OCI-LY7 (cell line): ENCODE measurements at regions not wholly inside any gene's neighbourhood (a gene's known extent, or its start where the extent isn't known, plus 50 kb on each side); places are given as distances from the start of the nearest gene placed in this dataset.

Source experiments
- BruUV-seq: library from RNA; stranded (reverse); fragments of 400-500 nt; replicated peaks from 2 replicates; lab custom pipeline; 2021; lab: Mats Ljungman, UMichigan
- CTCF ChIA-PET: fragments of 300-600 bp; sonication (Branson Sonifier 250); formaldehyde crosslinking; loops from one replicate; lab custom pipeline; 2022; ENCODE audit warnings: antibody characterized with exemption; ENCODE audit not compliant: unreplicated experiment; lab: Charles Lee
- POLR2A ChIA-PET: fragments of 300-600 bp; sonication (Branson Sonifier 250); formaldehyde crosslinking; loops from one replicate; lab custom pipeline; 2022; ENCODE audit warnings: antibody characterized with exemption; lab: Charles Lee
- DNase-seq: peaks from one replicate; pipeline ENCODE4 v3.0.0-alpha.2; 2015; ENCODE audit warnings: low spot score
- H2AFZ ChIP-seq: fragments of 200-600 bp; sonication (generic), shearing (Covaris generic); 2 replicates; pipeline ENCODE4 v1.6.1; 2014; ENCODE audit warnings: mild to moderate bottlenecking, antibody characterized with exemption, low read length, moderate library complexity
- H3K27ac ChIP-seq: fragments of 200-600 bp; sonication (generic); 2 replicates; pipeline ENCODE4 v1.5.1; 2014; ENCODE audit warnings: mixed run types, low read depth, mild to moderate bottlenecking, moderate library complexity, low read length, inconsistent platforms; ENCODE audit not compliant: poor library complexity, severe bottlenecking
- H3K36me3 ChIP-seq: fragments of 200-600 bp; sonication (generic); 2 replicates; pipeline ENCODE4 v1.6.1; 2014; ENCODE audit warnings: mild to moderate bottlenecking, antibody characterized with exemption, low read length, moderate library complexity, mixed read lengths; ENCODE audit not compliant: insufficient read depth
- H3K4me1 ChIP-seq: fragments of 200-600 bp; sonication (generic); 2 replicates; pipeline ENCODE4 v1.5.1; 2014; ENCODE audit warnings: mild to moderate bottlenecking, low read length; ENCODE audit not compliant: insufficient read depth, poor library complexity, severe bottlenecking
- H3K4me2 ChIP-seq: fragments of 200-600 bp; sonication (generic); 2 replicates; pipeline ENCODE4 v1.6.1; 2014; ENCODE audit warnings: mild to moderate bottlenecking, low read length
- H3K4me3 ChIP-seq: fragments of 200-600 bp; sonication (generic); 2 replicates; pipeline ENCODE4 v1.5.1; 2014; ENCODE audit warnings: mild to moderate bottlenecking, low read depth, low read length; ENCODE audit not compliant: poor library complexity, severe bottlenecking
- H3K79me2 ChIP-seq: fragments of 200-600 bp; sonication (generic); 2 replicates; pipeline ENCODE4 v1.6.1; 2016; ENCODE audit warnings: low read depth, mild to moderate bottlenecking, low read length, moderate library complexity, mixed read lengths; ENCODE audit not compliant: insufficient read depth
- H3K9me2 ChIP-seq: fragments of 200-600 bp; sonication (generic); 2 replicates; pipeline ENCODE4 v1.6.1; 2016; ENCODE audit warnings: mild to moderate bottlenecking, low read length, mixed read lengths; ENCODE audit not compliant: insufficient read depth
- H3K9me3 ChIP-seq: fragments of 200-600 bp; sonication (generic); 2 replicates; pipeline ENCODE4 v1.6.1; 2014; ENCODE audit warnings: mild to moderate bottlenecking, mixed run types, low read length, mixed read lengths
- H4K20me1 ChIP-seq: fragments of 200-600 bp; sonication (generic); 2 replicates; pipeline ENCODE4 v1.6.1; 2014; ENCODE audit warnings: mild to moderate bottlenecking, antibody characterized with exemption, low read length, moderate library complexity, mixed read lengths; ENCODE audit not compliant: insufficient read depth
- CTCF ChIP-seq: fragments of 200-600 bp; sonication (generic); conservative IDR thresholded peaks from 2 replicates; pipeline ENCODE4 v1.5.1; 2014; ENCODE audit warnings: mild to moderate bottlenecking, antibody characterized with exemption, low read length, moderate library complexity, mixed read lengths
- EZH2phosphoT487 ChIP-seq: fragments of 200-600 bp; sonication (generic); IDR thresholded peaks from 2 replicates; pipeline ENCODE4 v1.6.1; 2018; ENCODE audit warnings: low read depth, borderline replicate concordance, mild to moderate bottlenecking, mixed run types, antibody characterized with exemption, low read length, moderate library complexity, mixed read lengths
- intact Hi-C: fragments of 100-400 bp; cut with micrococcal nuclease; formaldehyde crosslinking; loops from one replicate; pipeline ENCODE4 v1.10.0; 2022; ENCODE audit not compliant: unreplicated experiment

GRCh38 chr11:116553482-116553881, 219.3 kb downstream of the BUD13 start:
- H3K9me2 ChIP-seq = no peaks in the 10 kb centered on the region
- ChIA-PET CTCF (no interaction called here), POLR2A (interaction anchor here (0.7 kb wide), 1 partner anchor 157 kb away, joined by 3 read pairs; no protein-coding TSS in a partner anchor)
- H3K79me2 ChIP-seq = no peaks in the 10 kb centered on the region
- DNase-seq = no peak
- no peak overlapping the region for H2AFZ ChIP-seq
- intact Hi-C loops = no loop called here
- TF ChIP-seq CTCF (peak; percentile 40; the same call in 1 of the 2 replicates), EZH2phosphoT487 (no peak)
- H4K20me1 ChIP-seq = no peaks in the 10 kb centered on the region
- BruUV-seq = no TSS peak
- H3K4me2 ChIP-seq = no peak overlapping the region
- H3K4me1 ChIP-seq = no peaks in the 10 kb centered on the region
- H3K36me3 ChIP-seq = no peaks in the 10 kb centered on the region
- H3K4me3 ChIP-seq = no peak overlapping the region
- H3K9me3 ChIP-seq = no peaks in the 10 kb centered on the region
- H3K27ac ChIP-seq = no peak overlapping the region

- no TSS peak for BruUV-seq
- TF ChIP-seq CTCF = no peak
- TF ChIP-seq EZH2phosphoT487 = no peak
- Histone ChIP-seq H3K9me3 (no peaks in the 10 kb centered on the region), H3K79me2 (no peaks in the 10 kb centered on the region), H3K27ac (no peak overlapping the region), H2AFZ (no peak overlapping the region), H4K20me1 (no peaks in the 10 kb centered on the region), H3K9me2 (no peaks in the 10 kb centered on the region), H3K4me2 (no peak overlapping the region), H3K36me3 (no peaks in the 10 kb centered on the region), H3K4me1 (no peaks in the 10 kb centered on the region), H3K4me3 (no peak overlapping the region)
- ChIA-PET POLR2A (no interaction called here), CTCF (no interaction called here)
- intact Hi-C loops = no loop called here
- DNase-seq = no peak
Measured at GRCh38 chr11:116551576-116551975, 221.2 kb downstream of the BUD13 start.

- CTCF ChIA-PET = no interaction called here
- Histone ChIP-seq H3K4me1 (no peaks in the 10 kb centered on the region), H3K36me3 (no peaks in the 10 kb centered on the region), H3K27ac (no peak overlapping the region), H3K4me3 (no peak overlapping the region), H3K4me2 (no peak overlapping the region), H3K9me3 (no peaks in the 10 kb centered on the region), H2AFZ (no peak overlapping the region), H4K20me1 (no peaks in the 10 kb centered on the region), H3K79me2 (no peaks in the 10 kb centered on the region), H3K9me2 (no peaks in the 10 kb centered on the region)
- no peak for DNase-seq
- no TSS peak for BruUV-seq
- TF ChIP-seq EZH2phosphoT487 (no peak), CTCF (no peak)
- intact Hi-C loops = no loop called here
- POLR2A ChIA-PET = interaction anchor here (0.6 kb wide), 1 partner anchor 108 kb away, joined by 3 read pairs; no protein-coding TSS in a partner anchor
Measured at GRCh38 chr11:116548256-116548655, 224.5 kb downstream of the BUD13 start.
